HUDEP-2 (cell line): ENCODE measurements at regions not wholly inside any gene's neighbourhood (a gene's known extent, or its start where the extent isn't known, plus 50 kb on each side); places are given as distances from the start of the nearest gene placed in this dataset.

Experiments used
- DNase-seq, 76 experiments: peaks; one replicate each; lab custom pipeline; 2025; ENCODE audit not compliant: unreplicated experiment in 76 of 76; lab: John Stamatoyannopoulos, UW

DNA sequence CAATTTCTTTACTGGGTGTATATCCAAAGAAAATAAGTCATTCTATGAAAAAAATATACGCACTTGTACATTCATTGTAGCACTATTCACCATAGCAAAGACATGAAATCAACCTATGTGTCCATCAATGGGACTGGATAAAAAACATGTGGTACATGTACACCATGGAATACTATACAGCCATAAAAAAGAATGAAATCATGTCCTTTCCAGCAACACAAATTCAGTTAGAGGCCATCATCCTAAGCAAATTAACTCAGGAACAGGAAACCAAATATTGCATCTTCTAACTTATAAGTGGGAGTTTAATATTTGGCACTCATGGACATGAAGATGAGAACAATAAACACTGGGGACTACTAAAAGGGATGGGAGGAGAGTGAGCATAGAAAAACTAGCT, 325.7 kb downstream of the TGFB2 start:
- no peak for DNase-seq

DNA sequence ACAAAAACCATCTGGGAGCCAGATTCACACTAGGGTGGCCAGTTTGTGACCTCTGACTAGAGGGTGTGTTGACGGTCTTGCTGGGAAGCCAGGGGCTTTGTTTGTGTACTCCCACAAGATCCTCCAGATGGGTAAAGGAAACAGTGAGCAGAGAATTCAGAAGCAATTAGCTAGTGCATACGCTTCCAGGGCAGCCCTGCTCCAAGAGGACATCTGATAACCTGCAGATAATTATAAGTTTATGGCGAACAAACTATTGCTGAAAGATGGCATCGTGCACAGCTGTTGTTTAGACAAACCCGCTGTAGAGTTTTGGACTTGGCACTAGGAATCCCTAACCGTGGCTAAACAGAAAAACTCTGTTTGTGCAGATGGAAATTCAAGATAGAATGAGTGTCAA, 326.4 kb downstream of the TGFB2 start:
- no peak for DNase-seq

DNA sequence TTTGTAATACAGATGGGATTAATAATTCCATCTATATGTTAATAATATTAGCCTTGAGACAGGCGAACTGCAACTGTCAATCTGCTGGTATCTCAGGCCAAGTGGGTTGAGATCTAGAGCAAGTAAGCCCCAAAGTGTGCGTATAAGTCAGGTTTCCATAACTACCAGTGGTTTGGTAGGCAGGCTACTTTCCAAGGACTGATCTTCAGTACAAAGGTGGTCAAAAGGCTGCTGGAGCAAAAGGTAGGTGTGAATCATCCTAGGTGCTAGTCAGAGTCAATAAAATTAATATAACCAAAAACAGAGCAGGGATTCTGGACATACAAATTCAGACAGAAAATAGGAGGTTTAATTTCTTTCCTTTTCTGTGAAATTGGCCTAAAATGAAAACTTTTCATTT, 328.0 kb downstream of the TGFB2 start:
- DNase-seq, result no peak

DNA sequence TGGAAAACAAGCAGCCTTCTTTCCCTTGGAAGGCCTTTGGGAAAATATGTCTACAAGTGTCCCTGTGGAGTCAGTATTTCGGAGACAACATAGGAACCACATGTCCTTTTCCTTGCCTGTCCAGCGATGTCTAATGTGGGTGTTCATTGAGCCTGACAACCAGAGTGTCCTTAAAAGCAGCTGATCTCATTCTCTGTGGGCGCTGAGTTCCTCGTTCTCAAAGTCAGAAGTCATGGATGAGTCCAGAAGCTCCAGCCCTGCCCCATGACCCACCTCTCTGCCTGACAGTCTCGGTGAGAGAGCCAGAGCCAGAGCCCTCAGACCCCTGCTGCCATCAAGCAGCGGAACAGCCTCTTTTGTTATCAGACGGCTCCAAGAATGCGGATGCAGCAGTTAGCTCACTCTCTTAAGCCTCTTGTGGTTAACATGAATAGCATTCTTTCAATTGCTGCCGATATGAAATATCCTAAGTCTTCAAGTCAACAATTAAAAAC, 329.2 kb downstream of the TGFB2 start:
- no peak for DNase-seq

GRCh38 chr1:218677026-218677425, 331.9 kb downstream of the TGFB2 start:
- DNase-seq, result no peak

GRCh38 chr1:218679391-218679790, 334.3 kb downstream of the TGFB2 start:
- DNase-seq, result no peak

- no peak for DNase-seq
These were observed 335.0 kb downstream of the TGFB2 start for GRCh38 chr1:218679988-218680748.

DNA sequence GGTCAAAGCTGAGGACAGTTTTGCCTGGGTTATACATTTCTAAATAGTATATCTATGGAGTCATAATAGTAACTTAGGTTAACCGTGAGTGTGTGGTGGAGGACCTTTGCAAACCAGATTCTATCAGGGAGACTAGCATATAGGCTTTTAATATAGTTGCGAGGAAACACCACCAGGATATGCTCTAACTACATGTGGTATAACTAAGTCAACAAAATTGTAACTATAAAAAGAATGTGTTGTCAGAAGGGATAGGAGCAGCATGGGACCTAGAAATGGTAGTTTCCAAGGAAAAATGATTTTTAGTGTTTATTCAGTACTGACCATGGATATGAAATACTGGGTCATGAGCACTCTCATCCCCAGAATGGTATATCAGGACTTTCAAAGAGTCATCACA, 338.1 kb downstream of the TGFB2 start:
- DNase-seq, result no peak

DNA sequence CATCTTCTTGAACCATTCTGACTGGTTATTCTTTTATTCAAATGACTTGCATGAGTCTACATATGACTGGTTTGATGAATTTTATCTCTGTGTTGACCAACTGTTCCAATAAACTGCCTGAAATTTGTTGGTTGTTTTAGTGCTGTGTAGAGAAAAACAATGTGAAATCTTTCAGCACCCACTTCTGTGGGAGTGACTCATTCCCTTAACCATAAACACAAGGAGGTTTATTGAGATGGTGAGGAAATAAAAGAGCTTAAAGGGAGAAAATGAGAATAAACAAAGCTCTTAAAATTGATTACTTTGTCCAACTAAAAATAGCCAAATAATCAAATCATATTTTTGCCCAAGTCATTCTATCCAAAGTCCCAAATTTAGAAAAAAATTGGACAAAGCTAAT, 341.1 kb downstream of the TGFB2 start:
- DNase-seq, result no peak

- no peak for DNase-seq
These were observed 341.6 kb downstream of the TGFB2 start for GRCh38 chr1:218686761-218687160.

DNA sequence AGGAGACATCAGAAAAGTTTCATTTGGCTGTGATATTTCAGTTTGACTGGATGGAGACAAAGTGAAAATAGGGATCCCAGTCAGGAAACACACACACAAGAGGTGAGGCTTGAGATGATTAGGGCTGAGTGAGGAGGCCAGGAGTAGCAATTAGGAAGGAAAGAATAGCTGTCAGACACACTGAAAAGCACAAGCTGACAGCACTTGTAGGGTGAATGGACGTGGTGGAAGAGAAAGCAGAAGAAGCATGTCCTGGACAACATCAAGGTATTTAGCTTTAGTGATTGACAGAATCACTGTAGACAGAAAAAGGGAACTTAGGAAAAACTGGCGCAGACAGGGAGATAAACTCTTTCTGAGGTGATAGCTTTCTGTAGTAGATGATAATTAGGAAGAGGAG, 347.7 kb downstream of the TGFB2 start:
- no peak for DNase-seq

DNA sequence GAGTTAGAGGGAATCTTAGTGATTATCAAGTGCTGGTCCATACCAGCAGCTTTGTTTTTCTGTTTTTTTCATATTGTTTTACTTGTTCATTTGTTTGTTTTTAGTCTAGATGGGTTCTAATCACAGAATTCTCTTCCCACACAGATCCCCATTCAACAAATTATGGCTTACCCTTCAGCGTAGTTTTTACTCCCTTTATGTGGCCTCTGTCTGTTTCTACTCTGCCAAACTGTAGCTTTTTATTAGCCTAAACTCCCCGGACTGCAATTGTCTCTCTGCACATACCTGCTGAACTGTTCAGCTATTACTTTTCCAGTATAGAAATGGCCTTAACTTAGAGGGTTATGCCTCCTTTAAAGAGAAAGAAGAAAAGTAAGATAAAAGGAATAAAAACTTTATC, 348.5 kb downstream of the TGFB2 start:
- no peak for DNase-seq

DNA sequence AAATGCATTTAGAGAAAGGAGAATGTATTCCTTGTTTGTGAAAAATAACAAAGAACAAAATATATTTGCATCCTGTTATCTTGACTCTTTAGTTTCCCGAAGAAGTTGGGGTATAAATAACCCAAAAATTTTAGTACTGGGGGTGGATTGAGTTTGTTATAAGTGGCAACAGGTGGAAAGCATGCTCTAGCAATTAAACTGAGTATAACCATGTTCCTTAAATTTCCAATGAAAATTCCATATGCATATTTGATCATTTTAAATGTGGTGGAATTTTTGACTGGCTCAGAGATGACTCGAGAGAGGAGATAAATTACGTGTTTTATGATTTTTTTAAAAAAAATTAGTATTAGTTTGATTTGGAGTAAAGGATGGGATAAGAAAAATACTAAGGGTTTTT, 348.9 kb downstream of the TGFB2 start:
- no peak for DNase-seq

GRCh38 chr1:218694636-218695035, 349.5 kb downstream of the TGFB2 start:
- DNase-seq, result no peak

- no peak for DNase-seq
These were observed 350.4 kb downstream of the TGFB2 start for GRCh38 chr1:218695525-218695924.

DNA sequence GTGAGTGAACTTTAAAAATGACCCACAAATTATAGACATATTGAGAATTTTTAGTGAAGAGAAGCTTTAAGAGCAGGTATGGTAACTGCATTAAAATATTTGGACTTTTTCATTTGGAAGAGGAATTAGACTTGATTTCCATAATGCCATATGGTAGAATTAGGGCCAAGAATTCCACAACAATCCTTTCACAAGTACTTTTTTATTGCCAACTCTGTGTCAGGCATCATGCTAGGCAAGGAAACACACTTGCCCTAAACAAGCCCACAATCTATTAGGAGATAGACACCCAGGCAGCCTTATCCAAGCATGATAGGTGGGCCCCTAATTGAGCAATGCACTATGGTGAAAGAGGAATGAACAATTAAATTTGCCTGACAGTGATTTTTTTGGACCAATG, 353.0 kb downstream of the TGFB2 start:
- no peak for DNase-seq

DNA sequence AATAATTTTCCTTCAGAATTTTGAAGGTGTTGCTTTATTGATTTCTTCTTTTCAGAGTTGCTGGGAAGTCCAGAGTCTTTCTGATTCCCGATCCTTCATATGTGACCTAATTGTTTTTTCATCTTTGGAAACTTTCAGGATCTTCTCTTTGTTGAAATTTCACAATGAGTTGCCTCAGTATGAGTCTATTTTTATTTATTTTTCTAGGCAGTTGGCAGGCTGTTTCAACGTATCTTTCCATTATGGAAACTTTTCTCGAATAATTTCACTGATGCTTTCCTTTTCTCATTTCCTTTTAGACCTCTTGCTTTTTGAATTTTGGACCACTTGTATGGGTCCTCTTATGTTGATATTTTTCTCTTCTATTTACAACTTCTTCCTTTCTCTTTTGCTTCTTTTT, 354.3 kb downstream of the TGFB2 start:
- no peak for DNase-seq

DNA sequence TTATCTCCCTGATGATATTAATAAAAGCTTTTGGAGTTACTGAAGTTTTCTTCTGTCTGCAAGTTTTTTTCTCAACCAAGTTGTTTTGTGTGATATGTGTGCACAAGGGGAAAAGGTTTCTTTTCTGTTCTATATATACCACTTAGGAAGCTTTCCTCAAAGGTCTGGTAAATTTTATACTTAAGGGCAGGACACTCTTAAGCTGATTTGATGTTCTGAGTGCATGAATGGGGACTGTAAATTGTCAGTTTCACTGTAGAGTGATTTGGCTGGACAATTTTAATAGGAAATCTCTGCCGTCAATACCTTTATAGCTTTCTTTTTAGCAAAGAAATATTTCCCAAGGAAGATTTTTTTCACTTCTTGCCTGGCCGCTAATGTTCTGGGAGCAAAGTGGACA, 354.7 kb downstream of the TGFB2 start:
- no peak for DNase-seq

DNA sequence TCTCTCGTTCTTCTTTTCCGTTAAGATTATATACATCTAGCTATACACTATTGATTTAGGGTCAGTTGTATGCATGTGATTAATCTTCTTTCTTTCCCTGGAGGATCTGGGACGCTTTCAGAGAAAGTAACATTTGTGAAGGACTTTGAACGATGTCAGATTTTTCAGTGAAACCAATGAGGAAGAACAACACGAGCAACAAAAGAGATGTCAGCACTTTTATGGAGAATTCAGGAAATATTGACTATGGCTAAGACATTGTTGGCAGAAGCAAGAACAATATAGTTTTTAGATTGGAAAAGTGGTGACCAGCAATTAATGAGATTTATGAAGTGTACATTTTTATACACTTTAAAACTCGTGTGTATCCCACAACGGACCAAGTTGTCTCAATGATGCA, 355.5 kb downstream of the TGFB2 start:
- DNase-seq, result no peak

DNA sequence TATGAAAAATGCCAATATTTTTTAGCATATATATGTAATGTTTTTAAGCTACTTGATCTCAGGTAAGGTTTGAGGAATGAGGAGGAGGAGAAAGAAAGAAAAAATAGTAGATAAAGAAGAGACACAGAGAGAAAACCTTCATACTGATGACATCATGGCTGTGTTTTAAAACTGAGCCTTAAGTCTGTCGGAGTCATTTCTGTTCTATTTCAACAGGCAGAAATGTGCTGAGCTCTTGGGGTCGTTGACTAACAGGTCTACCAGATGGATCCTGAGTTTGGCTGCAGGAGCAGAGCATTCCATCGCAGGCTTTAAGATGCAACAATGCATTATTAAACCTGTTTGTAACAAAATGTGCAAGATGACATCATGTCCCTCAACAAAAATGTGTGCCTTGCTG, 356.0 kb downstream of the TGFB2 start:
- no peak for DNase-seq

DNA sequence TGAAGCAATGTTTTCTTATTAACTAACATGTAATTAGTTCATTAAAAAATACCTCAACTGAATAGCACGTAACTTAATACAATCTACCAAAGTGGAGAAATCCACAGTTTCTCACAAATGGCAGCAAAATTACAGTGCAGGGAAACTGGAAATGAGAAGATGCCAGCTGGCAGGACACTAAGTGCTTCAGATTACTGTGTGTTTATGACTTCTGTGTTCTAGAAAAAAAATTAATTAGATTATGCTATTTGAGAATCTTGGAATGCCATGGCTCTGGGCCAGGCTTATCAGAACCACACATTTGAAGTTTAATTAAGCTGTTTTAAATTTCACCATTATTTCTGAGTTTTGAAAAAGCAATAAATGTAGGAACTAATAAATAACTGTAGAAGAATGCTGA, 357.6 kb downstream of the TGFB2 start:
- DNase-seq, result no peak

DNA sequence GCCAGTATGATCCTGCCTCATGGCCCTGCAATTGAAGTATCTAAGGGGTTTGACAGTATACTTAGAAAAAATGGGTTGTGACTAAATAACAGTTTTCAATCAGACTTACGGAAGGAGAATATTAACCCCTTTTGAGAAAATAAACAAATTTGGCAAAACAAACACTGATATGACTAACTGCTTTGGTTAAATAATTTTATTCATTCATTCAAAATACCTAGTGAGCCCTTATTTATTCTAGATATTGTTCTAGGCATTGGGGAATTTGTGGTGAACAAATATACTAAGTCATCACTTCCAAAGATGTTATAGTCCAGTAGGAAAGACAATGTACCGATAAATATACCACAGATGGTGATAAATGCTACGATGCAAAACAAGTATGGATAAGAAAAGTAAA, 358.7 kb downstream of the TGFB2 start:
- no peak for DNase-seq

DNA sequence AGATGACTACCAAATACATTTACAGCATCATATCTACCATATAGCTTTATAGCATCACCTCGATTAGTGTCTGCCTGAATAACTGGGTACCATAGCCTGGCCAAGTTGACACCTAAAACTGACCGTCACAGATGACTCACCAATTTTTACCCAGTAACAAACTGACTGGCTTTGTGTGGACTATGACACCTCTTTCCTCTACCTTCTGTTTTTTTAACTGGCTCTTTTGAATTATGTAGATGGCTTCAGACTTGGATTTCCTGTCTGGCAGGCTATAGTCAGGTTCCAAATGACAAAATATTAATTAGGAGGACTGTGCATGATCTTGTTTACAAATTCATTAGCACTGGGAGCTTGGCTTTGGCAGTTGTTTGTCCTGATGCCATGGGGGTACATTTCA, 360.3 kb downstream of the TGFB2 start:
- no peak for DNase-seq
